Neural progenitor cell (in vitro differentiated cells): ENCODE measurements at regions not wholly inside any gene's neighbourhood (a gene's known extent, or its start where the extent isn't known, plus 50 kb on each side); places are given as distances from the start of the nearest gene placed in this dataset.

Source experiments
- DNase-seq: peaks from one replicate; pipeline ENCODE4 v3.0.0-alpha.2; 2016; ENCODE audit warnings: low spot score
- H2AFZ ChIP-seq: fragments of 200-600 bp; sonication (generic); replicated peaks from 2 replicates; pipeline ENCODE4 v1.6.1; 2016; ENCODE audit warnings: antibody characterized with exemption
- H3F3A ChIP-seq: fragments of 200-600 bp; sonication (generic); 2 replicates; pipeline ENCODE4 v1.6.1; 2016; ENCODE audit warnings: antibody characterized with exemption, low read depth
- H3K27ac ChIP-seq: fragments of 200-600 bp; sonication (generic); 2 replicates; pipeline ENCODE4 v1.5.1; 2016; ENCODE audit warnings: mild to moderate bottlenecking
- H3K27me3 ChIP-seq: fragments of 200-600 bp; sonication (generic); 2 replicates; pipeline ENCODE4 v1.6.1; 2016; ENCODE audit warnings: mild to moderate bottlenecking, moderate library complexity
- H3K36me3 ChIP-seq: fragments of 200-600 bp; sonication (generic); 2 replicates; pipeline ENCODE4 v1.5.1; 2016
- H3K4me1 ChIP-seq: fragments of 200-600 bp; sonication (generic); 2 replicates; pipeline ENCODE4 v1.6.1; 2016; ENCODE audit warnings: mixed run types
- H3K4me2 ChIP-seq: fragments of 200-600 bp; sonication (generic); 2 replicates; pipeline ENCODE4 v1.6.1; 2016
- H3K4me3 ChIP-seq: fragments of 200-600 bp; sonication (generic); 2 replicates; pipeline ENCODE4 v1.5.1; 2016
- H3K79me2 ChIP-seq: fragments of 200-600 bp; sonication (generic); 2 replicates; pipeline ENCODE4 v1.6.1; 2016; ENCODE audit warnings: low read depth
- H3K9ac ChIP-seq: fragments of 200-600 bp; sonication (generic); 2 replicates; pipeline ENCODE4 v1.6.1; 2016
- H3K9me3 ChIP-seq: fragments of 200-600 bp; sonication (generic); 2 replicates; pipeline ENCODE4 v1.5.1; 2016; ENCODE audit warnings: low read depth
- H4K20me1 ChIP-seq: fragments of 200-600 bp; sonication (generic); 2 replicates; pipeline ENCODE4 v1.6.1; 2016; ENCODE audit warnings: low read depth
- H3K27ac Mint-ChIP-seq: 3 replicates; pipeline ENCODE4 v1.8.0; 2021; ENCODE audit warnings: mixed read lengths
- H3K27me3 Mint-ChIP-seq: 2 replicates; pipeline ENCODE4 v1.8.0; 2022; ENCODE audit warnings: low read depth, mild to moderate bottlenecking, inconsistent platforms, moderate library complexity, mixed read lengths; ENCODE audit not compliant: insufficient read depth
- H3K36me3 Mint-ChIP-seq: 3 replicates; pipeline ENCODE4 v1.8.0; 2021; ENCODE audit warnings: mixed read lengths
- H3K4me1 Mint-ChIP-seq: 3 replicates; pipeline ENCODE4 v1.8.0; 2021; ENCODE audit warnings: mixed read lengths
- H3K4me3 Mint-ChIP-seq: 3 replicates; pipeline ENCODE4 v1.8.0; 2021; ENCODE audit warnings: mild to moderate bottlenecking, moderate library complexity, mixed read lengths
- H3K9me3 Mint-ChIP-seq: 3 replicates; pipeline ENCODE4 v1.8.0; 2020; ENCODE audit warnings: mixed read lengths
- EZH2 ChIP-seq: fragments of 200-600 bp; sonication (generic); IDR thresholded peaks from 2 replicates; pipeline ENCODE4 v1.6.1; 2017; ENCODE audit warnings: antibody characterized with exemption, mild to moderate bottlenecking, moderate library complexity
- EZH2phosphoT487 ChIP-seq: fragments of 200-600 bp; sonication (generic); IDR thresholded peaks from 2 replicates; pipeline ENCODE4 v1.6.1; 2017; ENCODE audit warnings: antibody characterized with exemption
- TF ChIP-seq, protein P1 (sequence below): fragments of 200-600 bp; sonication (generic); IDR thresholded peaks from 2 replicates; pipeline ENCODE4 v1.5.1; 2017; ENCODE audit warnings: antibody characterized with exemption, mild to moderate bottlenecking

DNA sequence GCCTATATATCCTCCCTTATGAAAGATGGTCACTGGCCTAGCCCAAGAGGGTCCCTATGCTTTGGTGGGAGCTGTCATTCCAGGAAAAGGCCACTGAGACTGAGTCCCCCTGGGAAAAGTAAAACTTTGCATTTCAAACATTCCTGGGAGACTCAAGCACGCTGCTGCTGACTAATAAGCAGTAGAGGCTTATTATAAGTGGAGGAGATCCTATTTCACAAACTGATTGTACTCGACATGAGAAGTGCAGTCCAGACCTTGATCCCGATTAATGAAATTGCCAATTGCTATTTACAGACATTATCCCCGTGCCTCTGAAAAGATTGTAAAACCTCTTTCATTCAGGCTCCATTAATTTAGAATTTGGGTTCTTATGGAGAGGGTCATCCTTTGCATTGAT lies 96.6 kb downstream of the EMP1 start:
- Mint-ChIP-seq H3K4me3 (no peak overlapping the region), H3K4me1 (peaks cover 17% of the 10 kb centered on the region)
- H4K20me1 ChIP-seq = no peaks in the 10 kb centered on the region

DNA sequence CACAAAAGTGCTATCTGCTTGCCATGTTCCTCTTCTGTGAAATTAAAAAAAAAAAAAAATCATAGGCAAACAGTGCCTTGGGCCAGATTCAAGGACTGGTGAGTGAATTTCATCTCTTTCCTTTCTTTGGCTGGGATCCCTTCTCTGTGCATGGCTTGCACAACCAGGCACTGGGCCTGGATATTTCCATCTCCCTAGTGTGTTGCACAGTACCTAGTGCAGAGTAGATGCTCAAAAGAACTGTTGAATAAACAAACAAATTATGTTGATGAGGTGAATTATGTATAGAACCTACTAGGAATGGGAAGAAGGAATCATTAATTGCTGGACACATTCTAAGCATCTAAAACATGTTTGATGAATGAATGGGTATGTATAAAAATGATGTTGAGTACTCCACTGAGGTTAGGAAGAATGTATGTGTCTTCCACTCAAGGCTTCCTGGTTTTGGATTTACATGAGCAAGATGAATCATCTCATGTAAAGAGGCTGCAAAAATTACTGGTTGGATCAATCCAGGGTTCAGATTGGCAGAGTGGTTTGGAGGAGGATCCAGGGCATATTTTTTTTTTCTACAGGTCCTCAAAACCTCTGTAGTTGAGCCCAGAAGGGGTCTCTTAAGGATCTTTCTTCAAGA lies 93.2 kb downstream of the EMP1 start:
- no peak overlapping the region for H3K27ac Mint-ChIP-seq
- H3K9me3 Mint-ChIP-seq = no peaks in the 10 kb centered on the region
- no peak overlapping the region for H3K4me3 Mint-ChIP-seq
- no peak for DNase-seq
- no peak for TF ChIP-seq EZH2phosphoT487
- Histone ChIP-seq H3K27me3 (no peaks in the 10 kb centered on the region), H4K20me1 (no peaks in the 10 kb centered on the region), H3F3A (no peaks in the 10 kb centered on the region), H2AFZ (no peak overlapping the region), H3K9me3 (no peaks in the 10 kb centered on the region), H3K36me3 (no peaks in the 10 kb centered on the region), H3K79me2 (no peaks in the 10 kb centered on the region), H3K27ac (no peak overlapping the region), H3K4me2 (no peak overlapping the region), H3K4me1 (no peaks in the 10 kb centered on the region), H3K9ac (no peak overlapping the region), H3K4me3 (no peak overlapping the region)
- H3K36me3 Mint-ChIP-seq = no peaks in the 10 kb centered on the region
- H3K4me1 Mint-ChIP-seq = peaks cover 12% of the 10 kb centered on the region
- H3K27me3 Mint-ChIP-seq = peaks cover 2% of the 10 kb centered on the region

More for the DNA sequence above, 96.6 kb downstream of the EMP1 start:
- H3K36me3 ChIP-seq = no peaks in the 10 kb centered on the region
- H2AFZ ChIP-seq = no peak overlapping the region
- no peak overlapping the region for H3K9ac ChIP-seq
- no peaks in the 10 kb centered on the region for H3K9me3 ChIP-seq
- Mint-ChIP-seq H3K9me3 (no peaks in the 10 kb centered on the region), H3K27ac (no peak overlapping the region), H3K27me3 (peaks cover 2% of the 10 kb centered on the region), H3K36me3 (no peaks in the 10 kb centered on the region)
- H3K79me2 ChIP-seq = no peaks in the 10 kb centered on the region
- H3F3A ChIP-seq = no peaks in the 10 kb centered on the region
- TF ChIP-seq, protein P1, sequence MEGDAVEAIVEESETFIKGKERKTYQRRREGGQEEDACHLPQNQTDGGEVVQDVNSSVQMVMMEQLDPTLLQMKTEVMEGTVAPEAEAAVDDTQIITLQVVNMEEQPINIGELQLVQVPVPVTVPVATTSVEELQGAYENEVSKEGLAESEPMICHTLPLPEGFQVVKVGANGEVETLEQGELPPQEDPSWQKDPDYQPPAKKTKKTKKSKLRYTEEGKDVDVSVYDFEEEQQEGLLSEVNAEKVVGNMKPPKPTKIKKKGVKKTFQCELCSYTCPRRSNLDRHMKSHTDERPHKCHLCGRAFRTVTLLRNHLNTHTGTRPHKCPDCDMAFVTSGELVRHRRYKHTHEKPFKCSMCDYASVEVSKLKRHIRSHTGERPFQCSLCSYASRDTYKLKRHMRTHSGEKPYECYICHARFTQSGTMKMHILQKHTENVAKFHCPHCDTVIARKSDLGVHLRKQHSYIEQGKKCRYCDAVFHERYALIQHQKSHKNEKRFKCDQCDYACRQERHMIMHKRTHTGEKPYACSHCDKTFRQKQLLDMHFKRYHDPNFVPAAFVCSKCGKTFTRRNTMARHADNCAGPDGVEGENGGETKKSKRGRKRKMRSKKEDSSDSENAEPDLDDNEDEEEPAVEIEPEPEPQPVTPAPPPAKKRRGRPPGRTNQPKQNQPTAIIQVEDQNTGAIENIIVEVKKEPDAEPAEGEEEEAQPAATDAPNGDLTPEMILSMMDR = no peak
- TF ChIP-seq EZH2phosphoT487 (no peak), EZH2 (no peak)
- no peak overlapping the region for H3K4me3 ChIP-seq
- no peak overlapping the region for H3K4me2 ChIP-seq
- no peak overlapping the region for H3K27ac ChIP-seq
- H3K27me3 ChIP-seq = no peaks in the 10 kb centered on the region
- DNase-seq = no peak
- H3K4me1 ChIP-seq = no peaks in the 10 kb centered on the region

DNA sequence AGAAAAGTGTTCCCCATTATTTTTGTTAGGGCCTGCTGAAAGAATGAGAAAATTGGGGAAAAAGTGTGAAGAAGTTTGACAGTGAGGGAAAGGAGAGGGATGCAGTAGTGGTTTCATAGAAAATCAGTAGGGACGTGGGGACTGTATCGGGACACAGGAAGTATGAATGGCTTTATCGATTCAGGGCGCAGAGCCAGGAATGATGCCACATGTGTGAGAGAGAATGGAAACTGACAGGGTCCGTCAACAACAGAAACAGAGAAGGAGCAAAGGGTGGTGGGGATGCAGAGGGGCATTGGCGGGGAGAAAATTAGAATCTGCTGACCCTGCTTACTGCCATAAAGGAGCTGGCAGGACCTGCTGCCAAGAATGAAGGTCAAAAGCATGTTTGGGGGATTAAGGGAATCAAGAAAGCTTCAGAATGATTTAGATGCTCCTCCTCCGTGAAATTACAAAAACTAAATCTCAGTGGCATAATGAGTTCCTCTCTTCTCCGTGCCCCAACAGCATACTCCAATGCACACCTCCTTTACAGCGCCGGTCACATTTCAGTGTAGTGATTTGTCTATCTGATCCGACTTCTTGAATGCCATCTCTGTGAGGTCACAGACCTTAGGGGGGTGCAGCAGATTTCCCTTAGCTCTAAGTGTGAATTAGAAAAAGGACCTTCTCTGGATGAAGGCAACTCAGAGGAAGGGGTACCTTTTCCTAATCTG lies 92.6 kb downstream of the EMP1 start:
- Histone ChIP-seq H2AFZ (no peak overlapping the region), H3K27ac (no peak overlapping the region), H3K4me2 (no peak overlapping the region), H3F3A (no peaks in the 10 kb centered on the region), H3K79me2 (no peaks in the 10 kb centered on the region), H4K20me1 (no peaks in the 10 kb centered on the region), H3K9ac (no peak overlapping the region), H3K4me3 (no peak overlapping the region), H3K27me3 (no peaks in the 10 kb centered on the region), H3K9me3 (no peaks in the 10 kb centered on the region), H3K36me3 (no peaks in the 10 kb centered on the region), H3K4me1 (no peaks in the 10 kb centered on the region)
- no peaks in the 10 kb centered on the region for H3K36me3 Mint-ChIP-seq
- H3K27me3 Mint-ChIP-seq = peaks cover 2% of the 10 kb centered on the region
- peaks cover 12% of the 10 kb centered on the region for H3K4me1 Mint-ChIP-seq
- no peak for DNase-seq
- no peak overlapping the region for H3K4me3 Mint-ChIP-seq
- no peak overlapping the region for H3K27ac Mint-ChIP-seq
- TF ChIP-seq, protein P1 = no peak
- no peak for TF ChIP-seq EZH2phosphoT487
- TF ChIP-seq EZH2 = no peak
- no peaks in the 10 kb centered on the region for H3K9me3 Mint-ChIP-seq

DNA sequence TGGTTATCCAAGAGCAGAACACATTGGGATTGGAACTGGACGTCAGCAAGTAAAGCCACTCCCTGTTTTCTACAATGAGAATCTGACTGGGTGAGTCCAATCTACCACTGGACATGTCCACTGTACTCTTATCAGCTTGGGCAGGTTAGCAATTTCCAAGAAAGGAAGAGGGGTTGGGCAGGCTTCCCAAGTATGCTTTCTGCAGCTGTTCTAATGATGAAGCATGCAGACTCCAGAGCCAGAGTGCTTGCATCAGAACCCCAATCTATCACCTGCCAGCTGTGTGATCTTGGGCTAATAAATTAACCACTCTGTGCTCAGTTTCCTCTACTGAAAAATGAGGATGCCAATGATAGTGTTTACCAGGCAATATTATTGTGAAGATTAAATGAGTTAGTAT lies 92.0 kb downstream of the EMP1 start:
- Histone ChIP-seq H2AFZ (no peak overlapping the region), H3K4me2 (no peak overlapping the region), H3K4me1 (no peaks in the 10 kb centered on the region), H3K27me3 (no peaks in the 10 kb centered on the region), H3K4me3 (no peak overlapping the region), H3K79me2 (no peaks in the 10 kb centered on the region), H3K9ac (no peak overlapping the region), H4K20me1 (no peaks in the 10 kb centered on the region), H3K27ac (no peak overlapping the region), H3F3A (no peaks in the 10 kb centered on the region), H3K9me3 (no peaks in the 10 kb centered on the region), H3K36me3 (no peaks in the 10 kb centered on the region)
- Mint-ChIP-seq H3K4me1 (peaks cover 12% of the 10 kb centered on the region), H3K36me3 (no peaks in the 10 kb centered on the region), H3K27ac (no peak overlapping the region), H3K9me3 (no peaks in the 10 kb centered on the region), H3K4me3 (no peak overlapping the region), H3K27me3 (no peaks in the 10 kb centered on the region)
- DNase-seq = no peak
- TF ChIP-seq EZH2 (no peak), EZH2phosphoT487 (no peak)
- TF ChIP-seq, protein P1 = no peak
